ENCODE measurements at regions not wholly inside any gene's neighbourhood (a gene's known extent, or its start where the extent isn't known, plus 50 kb on each side); places are given as distances from the start of the nearest gene placed in this dataset.

DNA sequence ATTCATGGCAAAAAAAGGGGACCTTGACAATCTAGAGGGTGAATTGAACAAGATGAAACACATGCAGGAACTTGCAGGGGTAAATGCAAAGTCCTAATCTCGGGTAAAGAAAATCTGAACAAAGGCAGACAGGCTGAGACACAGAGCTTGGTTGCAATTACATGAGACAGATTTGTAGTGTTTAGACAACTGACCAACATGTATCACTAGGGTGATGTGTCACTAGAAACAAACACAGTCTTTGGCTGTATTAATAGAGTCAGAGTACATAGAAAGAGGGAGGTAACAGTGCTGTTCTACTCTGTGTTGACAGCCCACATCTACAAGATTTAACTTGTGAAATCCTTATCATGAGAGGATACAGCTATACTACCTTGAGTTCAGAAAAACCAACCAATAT, 78.1 kb upstream of the GRIK3 start:
- H3K27ac Mint-ChIP-seq = no peak overlapping the region
- no peak overlapping the region for H3K4me3 Mint-ChIP-seq
- H3K9me3 Mint-ChIP-seq = peaks cover 0 to 2% (median 0%) of the 10 kb centered on the region in 7 donors
- H3K36me3 Mint-ChIP-seq = no peaks in the 10 kb centered on the region
- no peak for DNase-seq
- H3K27me3 Mint-ChIP-seq = peaks cover 8 to 42% (median 25%) of the 10 kb centered on the region in 3 donors
- no peak for ATAC-seq (ENCODE audit: low read depth in 2 of 2)
- no peaks in the 10 kb centered on the region for H3K4me1 Mint-ChIP-seq

GRCh38 chr1:37113285-37113997, 79.1 kb upstream of the GRIK3 start:
- no peak for DNase-seq
- Mint-ChIP-seq H3K4me3 (no peak overlapping the region), H3K27me3 (peaks cover 1 to 45% (median 25%) of the 10 kb centered on the region in 3 donors), H3K36me3 (no peaks in the 10 kb centered on the region), H3K9me3 (peaks cover 0 to 2% (median 0%) of the 10 kb centered on the region in 7 donors), H3K4me1 (no peaks in the 10 kb centered on the region), H3K27ac (no peak overlapping the region)
- ATAC-seq (ENCODE audit: low read depth in 2 of 2) = no peak

DNA sequence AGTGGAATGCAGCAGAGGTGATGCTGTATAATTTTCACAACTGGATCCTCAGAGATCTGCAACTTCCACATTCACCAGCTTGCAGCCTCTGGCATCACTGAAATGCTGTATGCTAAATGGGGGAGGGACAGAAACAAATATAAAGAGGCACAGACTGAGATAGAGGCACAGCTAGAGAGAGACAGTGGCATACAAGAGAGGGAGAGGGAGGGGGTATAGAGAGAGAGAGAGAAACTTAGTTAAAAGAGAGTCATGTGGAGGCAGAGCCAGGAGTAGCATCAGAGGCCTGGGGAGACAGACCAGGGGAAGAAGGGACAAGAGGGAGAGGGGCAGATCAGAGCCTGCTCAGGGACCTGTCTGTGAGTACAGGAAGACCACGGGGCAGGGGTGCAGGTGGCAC, 84.5 kb upstream of the GRIK3 start:
- H3K9me3 Mint-ChIP-seq = peaks cover 0 to 10% (median 3%) of the 10 kb centered on the region in 7 donors
- DNase-seq (no peak), ATAC-seq (ENCODE audit: low read depth in 2 of 2) (no peak)

DNA sequence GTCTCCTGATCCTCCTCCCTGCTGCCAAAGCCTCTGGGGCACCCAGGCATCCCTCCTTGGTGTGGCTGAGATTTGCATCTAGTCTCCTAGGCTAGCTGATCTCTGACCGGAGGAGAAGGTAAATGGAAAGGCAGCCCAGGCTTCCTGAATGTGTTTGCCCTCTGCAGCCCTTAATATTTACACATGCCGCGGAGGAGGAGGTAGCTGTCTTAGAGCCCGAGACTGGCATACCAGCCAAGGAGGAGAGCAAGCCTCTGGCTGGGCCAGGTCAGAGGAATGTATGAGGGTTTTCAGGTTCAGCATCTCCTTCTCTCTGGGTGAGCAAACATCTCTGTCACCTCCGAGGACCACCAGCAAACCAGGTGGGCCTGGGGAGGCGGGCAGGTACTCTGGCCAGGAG, 86.0 kb upstream of the GRIK3 start:
- peaks cover 0 to 10% (median 3%) of the 10 kb centered on the region in 7 donors for H3K9me3 Mint-ChIP-seq
- H3K27me3 Mint-ChIP-seq = peaks cover 15 to 24% (median 23%) of the 10 kb centered on the region in 3 donors
- H3K4me1 Mint-ChIP-seq = no peaks in the 10 kb centered on the region
- DNase-seq = no peak
- peak overlapping the region in 1 of 6 donors; percentile 8 for H3K27ac Mint-ChIP-seq
- no peaks in the 10 kb centered on the region for H3K36me3 Mint-ChIP-seq
- ATAC-seq (ENCODE audit: low read depth in 2 of 2) = no peak
- no peak overlapping the region for H3K4me3 Mint-ChIP-seq

More for the DNA sequence above, 84.5 kb upstream of the GRIK3 start:
- Mint-ChIP-seq H3K27ac (no peak overlapping the region), H3K4me3 (no peak overlapping the region), H3K36me3 (no peaks in the 10 kb centered on the region), H3K4me1 (no peaks in the 10 kb centered on the region), H3K27me3 (peaks cover 18 to 38% (median 24%) of the 10 kb centered on the region in 3 donors)

- ATAC-seq (ENCODE audit: low read depth in 2 of 2) (no peak), DNase-seq (no peak)
- Mint-ChIP-seq H3K4me3 (no peak overlapping the region), H3K27me3 (peaks cover 20 to 45% (median 33%) of the 10 kb centered on the region in 3 donors), H3K36me3 (no peaks in the 10 kb centered on the region), H3K4me1 (no peaks in the 10 kb centered on the region), H3K27ac (no peak overlapping the region), H3K9me3 (peaks cover 0 to 10% (median 3%) of the 10 kb centered on the region in 7 donors)
Measured at GRCh38 chr1:37123276-37124115, 89.2 kb upstream of the GRIK3 start.

DNA sequence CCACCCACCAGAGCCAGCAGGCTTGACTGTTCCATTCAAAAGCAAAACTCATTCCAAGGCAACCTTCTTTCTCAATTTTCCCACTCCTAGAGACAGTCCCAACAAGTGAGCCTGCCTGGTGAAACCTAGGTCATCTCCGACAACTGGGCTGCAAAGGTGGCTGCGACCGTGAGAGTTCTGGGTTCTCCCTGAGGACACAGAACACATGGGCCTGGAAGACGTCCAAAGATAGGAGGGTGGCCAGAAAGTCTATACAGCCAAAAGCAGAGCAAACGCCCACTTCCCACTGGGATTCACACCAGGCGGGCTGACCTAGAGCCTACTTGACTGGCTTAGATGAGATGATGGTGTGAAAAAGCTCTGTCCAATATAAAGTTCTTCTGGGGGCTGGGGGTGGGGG, 90.2 kb upstream of the GRIK3 start:
- no peak overlapping the region for H3K4me3 Mint-ChIP-seq
- no peak overlapping the region for H3K27ac Mint-ChIP-seq
- no peaks in the 10 kb centered on the region for H3K36me3 Mint-ChIP-seq
- ATAC-seq (ENCODE audit: low read depth in 2 of 2) (no peak), DNase-seq (no peak)
- peaks cover 0 to 10% (median 3%) of the 10 kb centered on the region in 7 donors for H3K9me3 Mint-ChIP-seq
- peaks cover 26 to 45% (median 33%) of the 10 kb centered on the region in 3 donors for H3K27me3 Mint-ChIP-seq
- H3K4me1 Mint-ChIP-seq = no peaks in the 10 kb centered on the region

DNA sequence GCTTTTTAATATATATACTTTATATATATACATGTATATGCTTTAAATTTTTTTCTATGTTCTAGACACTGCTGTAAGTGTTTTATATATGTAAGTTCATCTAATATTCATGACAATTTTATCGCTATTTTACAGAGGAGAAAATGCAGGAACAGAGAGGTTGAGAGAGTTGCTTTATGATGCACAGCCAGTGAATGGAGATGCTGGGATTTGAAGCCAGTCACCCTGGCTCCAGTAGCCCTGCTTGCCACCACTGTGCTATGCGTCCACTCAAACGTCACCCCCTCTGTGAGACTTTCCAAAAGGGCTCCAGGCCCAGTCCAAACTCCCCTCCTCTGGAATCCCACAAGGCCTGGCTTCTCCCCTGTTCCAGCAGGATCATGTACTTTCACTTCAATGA, 91.0 kb upstream of the GRIK3 start:
- Mint-ChIP-seq H3K27me3 (peaks cover 26 to 51% (median 34%) of the 10 kb centered on the region in 3 donors), H3K9me3 (peaks cover 0 to 13% (median 3%) of the 10 kb centered on the region in 7 donors), H3K27ac (no peak overlapping the region), H3K4me3 (no peak overlapping the region), H3K36me3 (no peaks in the 10 kb centered on the region), H3K4me1 (peaks cover 0 to 3% (median 0%) of the 10 kb centered on the region in 3 donors)
- no peak for DNase-seq
- no peak for ATAC-seq (ENCODE audit: low read depth in 2 of 2)

DNA sequence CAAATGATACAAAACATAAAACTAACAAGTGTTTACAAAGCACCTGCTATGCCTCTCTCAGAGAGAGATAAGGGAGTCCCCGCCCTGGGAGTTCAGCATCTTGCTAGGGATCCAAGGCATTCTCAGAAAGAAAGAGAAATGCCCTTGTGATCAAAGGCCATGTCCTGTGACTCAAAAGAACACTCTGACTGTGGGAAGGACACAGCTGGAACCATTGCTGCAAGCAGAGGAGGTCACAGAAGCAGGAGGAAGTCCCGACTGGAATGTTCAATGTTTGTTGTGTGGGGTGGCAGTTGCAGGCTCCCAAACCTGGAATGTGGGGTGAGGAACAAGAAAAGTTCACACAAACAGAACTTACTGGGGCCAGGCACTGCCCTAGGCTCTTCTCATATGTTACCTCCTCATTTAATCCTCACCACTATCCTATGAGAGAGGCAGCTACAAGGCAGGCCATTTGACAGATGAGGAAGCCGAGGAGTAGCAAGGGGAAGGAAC, 93.0 kb upstream of the GRIK3 start:
- no peaks in the 10 kb centered on the region for H3K36me3 Mint-ChIP-seq
- DNase-seq = no peak
- H3K27ac Mint-ChIP-seq = no peak overlapping the region
- H3K9me3 Mint-ChIP-seq = peaks cover 0 to 14% (median 5%) of the 10 kb centered on the region in 7 donors
- no peak overlapping the region for H3K4me3 Mint-ChIP-seq
- H3K4me1 Mint-ChIP-seq = peaks cover 0 to 6% (median 0%) of the 10 kb centered on the region in 3 donors
- ATAC-seq (ENCODE audit: low read depth in 2 of 2) = no peak
- peaks cover 24 to 48% (median 40%) of the 10 kb centered on the region in 3 donors for H3K27me3 Mint-ChIP-seq

DNA sequence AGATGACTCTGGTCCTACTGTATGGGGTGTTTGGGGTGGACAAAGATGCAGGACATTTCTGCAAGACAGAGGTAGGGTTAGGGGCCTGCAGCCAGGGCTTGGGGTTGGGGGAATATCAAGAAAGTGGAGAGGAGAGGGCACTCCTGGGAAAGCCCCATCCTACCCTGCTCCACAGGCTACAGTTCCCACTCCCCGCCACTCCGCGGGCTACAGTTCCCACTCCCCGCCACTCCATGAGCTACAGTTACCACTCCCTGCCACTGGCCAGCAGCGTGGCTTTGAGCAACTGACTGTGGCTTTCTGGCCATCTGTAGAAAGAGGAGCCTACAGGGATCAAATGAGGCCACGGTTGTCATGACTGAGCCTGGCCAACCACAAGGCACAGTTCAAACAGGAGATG, 93.8 kb upstream of the GRIK3 start:
- H3K4me3 Mint-ChIP-seq = no peak overlapping the region
- H3K27me3 Mint-ChIP-seq = peaks cover 19 to 46% (median 40%) of the 10 kb centered on the region in 3 donors
- no peaks in the 10 kb centered on the region for H3K36me3 Mint-ChIP-seq
- DNase-seq (no peak), ATAC-seq (ENCODE audit: low read depth in 2 of 2) (no peak)
- no peak overlapping the region for H3K27ac Mint-ChIP-seq
- H3K4me1 Mint-ChIP-seq = peaks cover 0 to 6% (median 0%) of the 10 kb centered on the region in 3 donors
- peaks cover 0 to 14% (median 0%) of the 10 kb centered on the region in 7 donors for H3K9me3 Mint-ChIP-seq

- DNase-seq (no peak), ATAC-seq (ENCODE audit: low read depth in 2 of 2) (no peak)
- Mint-ChIP-seq H3K9me3 (peaks cover 0 to 15% (median 0%) of the 10 kb centered on the region in 7 donors), H3K27me3 (peaks cover 11 to 56% (median 50%) of the 10 kb centered on the region in 3 donors), H3K36me3 (no peaks in the 10 kb centered on the region), H3K4me1 (peaks cover 0 to 6% (median 0%) of the 10 kb centered on the region in 3 donors), H3K27ac (no peak overlapping the region), H3K4me3 (no peak overlapping the region)
Measured at GRCh38 chr1:37130221-37130948, 96.1 kb upstream of the GRIK3 start.

DNA sequence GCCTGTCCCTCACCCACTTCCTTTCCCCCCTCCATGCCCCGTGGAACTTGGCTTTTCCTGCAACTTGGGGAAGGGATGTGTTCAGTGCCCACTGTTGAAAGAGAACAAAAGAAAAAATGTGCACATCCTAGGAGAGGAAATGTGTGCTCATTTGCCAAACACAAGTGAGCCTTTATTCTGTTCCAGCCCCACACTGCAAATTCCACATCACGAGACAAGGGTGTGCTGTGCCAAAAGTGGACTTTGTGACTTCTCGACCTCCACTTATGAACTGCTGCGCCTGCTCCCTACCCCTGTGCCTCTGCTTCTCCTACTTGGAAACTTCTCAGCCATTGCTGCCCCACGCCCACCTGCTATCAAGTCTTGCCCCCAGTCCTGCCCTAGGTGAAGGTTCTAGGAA, 97.0 kb upstream of the GRIK3 start:
- no peak for ATAC-seq (ENCODE audit: low read depth in 2 of 2)
- Mint-ChIP-seq H3K4me3 (no peak overlapping the region), H3K36me3 (no peaks in the 10 kb centered on the region), H3K4me1 (peaks cover 0 to 6% (median 0%) of the 10 kb centered on the region in 3 donors), H3K27me3 (peaks cover 18 to 65% (median 51%) of the 10 kb centered on the region in 3 donors), H3K27ac (peak overlapping the region in 2 of 6 donors; percentile 56 to 84), H3K9me3 (peaks cover 0 to 15% (median 0%) of the 10 kb centered on the region in 7 donors)
- no peak for DNase-seq

- Mint-ChIP-seq H3K27me3 (peaks cover 25 to 56% (median 38%) of the 10 kb centered on the region in 3 donors), H3K9me3 (peaks cover 0 to 15% (median 0%) of the 10 kb centered on the region in 7 donors)
Measured at GRCh38 chr1:37133276-37134145, 99.2 kb upstream of the GRIK3 start.

More at GRCh38 chr1:37133276-37134145, 99.2 kb upstream of the GRIK3 start:
- ATAC-seq (ENCODE audit: low read depth in 2 of 2) (no peak), DNase-seq (no peak)
- Mint-ChIP-seq H3K36me3 (no peaks in the 10 kb centered on the region), H3K4me1 (peaks cover 0 to 6% (median 0%) of the 10 kb centered on the region in 3 donors), H3K4me3 (no peak overlapping the region), H3K27ac (peak overlapping the region in 1 of 6 donors; percentile 32)

All from naive B cell (primary cell).